Loucy (cell line): ENCODE measurements at regions not wholly inside any gene's neighbourhood (a gene's known extent, or its start where the extent isn't known, plus 50 kb on each side); places are given as distances from the start of the nearest gene placed in this dataset.

Experiments used
- CTCF ChIP-seq: fragments of 200-600 bp; sonication (generic); conservative IDR thresholded peaks from 2 replicates; pipeline ENCODE4 v1.5.1; 2014; ENCODE audit warnings: mild to moderate bottlenecking, antibody characterized with exemption, low read length
- EZH2phosphoT487 ChIP-seq: fragments of 200-600 bp; IDR thresholded peaks from 2 replicates; pipeline ENCODE4 v1.6.1; 2018; ENCODE audit warnings: antibody characterized with exemption, mild to moderate bottlenecking, moderate library complexity, borderline replicate concordance

GRCh38 chr7:145378197-145378596 lies 542.3 kb upstream of the TPK1 start:
- TF ChIP-seq CTCF (no peak), EZH2phosphoT487 (no peak)
